HL-60 (cell line): ENCODE measurements at regions not wholly inside any gene's neighbourhood (a gene's known extent, or its start where the extent isn't known, plus 50 kb on each side); places are given as distances from the start of the nearest gene placed in this dataset.

ENCODE experiments used
- CTCF ChIP-seq: IDR thresholded peaks from one replicate; pipeline ENCODE4 v1.5.1; 2011; ENCODE audit warnings: low read length, control low read depth, inconsistent platforms; ENCODE audit not compliant: insufficient read depth
- GABPA ChIP-seq: IDR thresholded peaks from 2 replicates; pipeline ENCODE4 v1.6.1; 2012; ENCODE audit warnings: low read depth
- POLR2AphosphoS5 ChIP-seq: IDR thresholded peaks from 2 replicates; pipeline ENCODE4 v1.6.1; 2012; ENCODE audit warnings: low read depth
- REST ChIP-seq: IDR thresholded peaks from 2 replicates; pipeline ENCODE4 v1.6.1; 2012; ENCODE audit warnings: low read depth; ENCODE audit not compliant: insufficient replicate concordance
- SPI1 ChIP-seq: IDR thresholded peaks from 2 replicates; pipeline ENCODE4 v1.6.1; 2012; ENCODE audit warnings: low read depth, mild to moderate bottlenecking, borderline replicate concordance

- TF ChIP-seq CTCF, result no peak
- no peak for TF ChIP-seq POLR2AphosphoS5
- TF ChIP-seq SPI1, result no peak
- TF ChIP-seq GABPA, result no peak
- TF ChIP-seq REST, result no peak
These were observed 351.3 kb downstream of the NAP1L3 start for GRCh38 chrX:93322110-93322509.
